NCI-H510A (cell line): ENCODE measurements at regions not wholly inside any gene's neighbourhood (a gene's known extent, or its start where the extent isn't known, plus 50 kb on each side); places are given as distances from the start of the nearest gene placed in this dataset.
A peak's percentile ranks its signal among the peaks of the same experiment; 100 is the strongest.

Experiments
- DNase-seq: peaks from one replicate; lab custom pipeline; 2025; lab: John Stamatoyannopoulos, UW

- DNase-seq: no peak
Measured at GRCh38 chr7:148950806-148951205, 66.7 kb upstream of the EZH2 start.

- no peak for DNase-seq
Measured at GRCh38 chr7:148944935-148945934, 61.1 kb upstream of the EZH2 start.

- peak; percentile 71 for DNase-seq
Measured at GRCh38 chr7:148941598-148942275, 57.6 kb upstream of the EZH2 start.

GRCh38 chr7:148940702-148941597, 56.9 kb upstream of the EZH2 start:
- DNase-seq: peak; percentile 28

- DNase-seq: no peak
Measured at GRCh38 chr7:148939128-148939755, 55.2 kb upstream of the EZH2 start.

GRCh38 chr7:148935451-148935850, 51.4 kb upstream of the EZH2 start:
- DNase-seq: peak; percentile 4
